ENCODE measurements at regions not wholly inside any gene's neighbourhood (a gene's known extent, or its start where the extent isn't known, plus 50 kb on each side); places are given as distances from the start of the nearest gene placed in this dataset.

- FAIRE-seq, result no peak
- no peak for DNase-seq (ENCODE audit: insufficient read length, low spot score)
- TF ChIP-seq POLR2AphosphoS5 (IDR thresholded peaks at IDR 0.05; ENCODE audit: low read depth, low read length) (no peak), SPI1 (IDR thresholded peaks at IDR 0.05; ENCODE audit: low read depth, low read length) (no peak), PAX5 (IDR thresholded peaks at IDR 0.05; ENCODE audit: insufficient read depth, low read length, severe bottlenecking) (no peak), POLR2A (IDR thresholded peaks at IDR 0.05; ENCODE audit: low read depth, low read length) (no peak), TAF1 (IDR thresholded peaks at IDR 0.05; ENCODE audit: low read depth, low read length) (no peak), POU2F2 (IDR thresholded peaks at IDR 0.05; ENCODE audit: low read depth, low read length) (no peak)
Observed at GRCh38 chr11:41872870-41873269, 413.4 kb upstream of the LRRC4C start.

DNA sequence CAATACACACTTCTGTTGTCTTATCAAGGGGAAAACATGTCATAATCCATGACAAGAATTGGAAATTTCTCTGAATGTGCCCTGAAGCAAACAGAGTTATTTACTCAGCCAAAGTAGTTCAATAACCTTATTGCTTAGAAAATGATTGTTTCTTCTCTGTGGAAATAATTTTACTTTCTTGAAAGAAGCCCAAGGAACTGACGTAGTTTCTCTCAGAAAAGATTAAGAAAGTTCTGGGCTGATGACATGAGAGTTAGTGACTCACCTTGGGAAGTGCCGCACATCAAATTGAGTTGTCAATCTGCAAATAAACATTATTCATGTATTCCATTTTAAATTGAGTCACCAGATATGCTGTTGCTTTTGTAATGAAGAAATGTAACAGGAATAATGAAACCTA is 418.6 kb upstream of the LRRC4C start:
- no peak for FAIRE-seq
- TF ChIP-seq POLR2AphosphoS5 (IDR thresholded peaks at IDR 0.05; ENCODE audit: low read depth, low read length) (no peak), TAF1 (IDR thresholded peaks at IDR 0.05; ENCODE audit: low read depth, low read length) (no peak), POLR2A (IDR thresholded peaks at IDR 0.05; ENCODE audit: low read depth, low read length) (no peak), POU2F2 (IDR thresholded peaks at IDR 0.05; ENCODE audit: low read depth, low read length) (no peak), SPI1 (IDR thresholded peaks at IDR 0.05; ENCODE audit: low read depth, low read length) (no peak), PAX5 (IDR thresholded peaks at IDR 0.05; ENCODE audit: insufficient read depth, low read length, severe bottlenecking) (no peak)
- DNase-seq (ENCODE audit: insufficient read length, low spot score), result no peak

DNA sequence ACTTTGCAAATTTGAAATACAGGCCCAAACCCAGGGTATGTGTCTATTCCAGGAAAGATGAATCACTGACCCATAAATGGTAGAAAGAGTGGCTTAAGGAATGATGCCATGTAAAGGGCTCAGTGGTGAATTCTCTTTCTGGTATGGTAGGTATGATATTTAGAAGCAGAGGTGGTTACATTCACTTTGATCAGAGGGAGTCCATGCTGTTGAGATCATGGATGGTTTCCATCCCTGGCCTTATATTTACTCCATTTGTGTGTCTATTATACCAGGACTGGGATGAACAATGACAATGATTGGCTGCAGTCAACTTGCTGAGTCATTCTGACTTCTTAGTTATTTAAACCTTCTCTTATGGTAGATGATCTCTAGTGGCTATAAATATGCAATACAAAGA is 419.8 kb upstream of the LRRC4C start:
- TF ChIP-seq SPI1 (IDR thresholded peaks at IDR 0.05; ENCODE audit: low read depth, low read length), result no peak
- no peak for TF ChIP-seq TAF1 (IDR thresholded peaks at IDR 0.05; ENCODE audit: low read depth, low read length)
- TF ChIP-seq POLR2A (IDR thresholded peaks at IDR 0.05; ENCODE audit: low read depth, low read length), result no peak
- TF ChIP-seq POU2F2 (IDR thresholded peaks at IDR 0.05; ENCODE audit: low read depth, low read length), result no peak
- no peak for TF ChIP-seq POLR2AphosphoS5 (IDR thresholded peaks at IDR 0.05; ENCODE audit: low read depth, low read length)

GRCh38 chr11:41895081-41895480 is 435.6 kb upstream of the LRRC4C start:
- TF ChIP-seq PAX5 (IDR thresholded peaks at IDR 0.05; ENCODE audit: insufficient read depth, low read length, severe bottlenecking) (no peak), POLR2AphosphoS5 (IDR thresholded peaks at IDR 0.05; ENCODE audit: low read depth, low read length) (no peak), POU2F2 (IDR thresholded peaks at IDR 0.05; ENCODE audit: low read depth, low read length) (no peak), TAF1 (IDR thresholded peaks at IDR 0.05; ENCODE audit: low read depth, low read length) (no peak), SPI1 (IDR thresholded peaks at IDR 0.05; ENCODE audit: low read depth, low read length) (no peak), POLR2A (IDR thresholded peaks at IDR 0.05; ENCODE audit: low read depth, low read length) (no peak)
- DNase-seq (ENCODE audit: insufficient read length, low spot score) (no peak), FAIRE-seq (no peak)

More for the DNA sequence above, 419.8 kb upstream of the LRRC4C start:
- no peak for DNase-seq (ENCODE audit: insufficient read length, low spot score)
- no peak for FAIRE-seq

DNA sequence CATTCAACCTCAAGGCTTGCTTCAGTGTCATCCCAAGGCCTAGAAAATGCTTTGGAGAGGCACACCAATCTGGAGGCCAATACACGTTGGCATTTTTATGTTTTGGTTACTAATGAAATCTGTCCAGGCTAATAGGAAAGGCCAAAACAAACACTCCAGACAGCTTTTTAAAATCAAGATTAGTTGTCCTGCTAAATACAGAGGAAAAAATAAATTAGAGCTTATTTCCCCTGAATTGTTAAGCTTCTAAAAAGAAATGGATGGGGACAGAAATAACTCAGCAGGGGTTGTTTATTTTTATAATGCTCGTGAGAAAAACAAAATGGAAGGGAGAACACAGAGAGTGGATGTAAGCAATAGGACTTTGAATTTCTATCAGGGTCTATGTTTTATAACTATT is 438.5 kb upstream of the LRRC4C start:
- DNase-seq (ENCODE audit: insufficient read length, low spot score) (no peak), FAIRE-seq (no peak)
- no peak for TF ChIP-seq POLR2A (IDR thresholded peaks at IDR 0.05; ENCODE audit: low read depth, low read length)
- TF ChIP-seq POU2F2 (IDR thresholded peaks at IDR 0.05; ENCODE audit: low read depth, low read length), result no peak
- no peak for TF ChIP-seq PAX5 (IDR thresholded peaks at IDR 0.05; ENCODE audit: insufficient read depth, low read length, severe bottlenecking)
- no peak for TF ChIP-seq TAF1 (IDR thresholded peaks at IDR 0.05; ENCODE audit: low read depth, low read length)
- no peak for TF ChIP-seq POLR2AphosphoS5 (IDR thresholded peaks at IDR 0.05; ENCODE audit: low read depth, low read length)

GRCh38 chr11:41917900-41918299 is 458.4 kb upstream of the LRRC4C start:
- FAIRE-seq, result no peak
- no peak for DNase-seq (ENCODE audit: insufficient read length, low spot score)
- no peak for TF ChIP-seq SPI1 (IDR thresholded peaks at IDR 0.05; ENCODE audit: low read depth, low read length)
- no peak for TF ChIP-seq POLR2AphosphoS5 (IDR thresholded peaks at IDR 0.05; ENCODE audit: low read depth, low read length)
- TF ChIP-seq TAF1 (IDR thresholded peaks at IDR 0.05; ENCODE audit: low read depth, low read length), result no peak
- TF ChIP-seq POLR2A (IDR thresholded peaks at IDR 0.05; ENCODE audit: low read depth, low read length), result no peak
- TF ChIP-seq PAX5 (IDR thresholded peaks at IDR 0.05; ENCODE audit: insufficient read depth, low read length, severe bottlenecking), result no peak
- no peak for TF ChIP-seq POU2F2 (IDR thresholded peaks at IDR 0.05; ENCODE audit: low read depth, low read length)

GRCh38 chr11:41920374-41920773 is 460.9 kb upstream of the LRRC4C start:
- no peak for TF ChIP-seq POLR2AphosphoS5 (IDR thresholded peaks at IDR 0.05; ENCODE audit: low read depth, low read length)
- no peak for TF ChIP-seq POU2F2 (IDR thresholded peaks at IDR 0.05; ENCODE audit: low read depth, low read length)
- no peak for TF ChIP-seq POLR2A (IDR thresholded peaks at IDR 0.05; ENCODE audit: low read depth, low read length)
- TF ChIP-seq PAX5 (IDR thresholded peaks at IDR 0.05; ENCODE audit: insufficient read depth, low read length, severe bottlenecking), result no peak
- TF ChIP-seq TAF1 (IDR thresholded peaks at IDR 0.05; ENCODE audit: low read depth, low read length), result no peak
- no peak for TF ChIP-seq SPI1 (IDR thresholded peaks at IDR 0.05; ENCODE audit: low read depth, low read length)
- FAIRE-seq (no peak), DNase-seq (ENCODE audit: insufficient read length, low spot score) (no peak)

- no peak for TF ChIP-seq POLR2A (IDR thresholded peaks at IDR 0.05; ENCODE audit: low read depth, low read length)
- no peak for TF ChIP-seq TAF1 (IDR thresholded peaks at IDR 0.05; ENCODE audit: low read depth, low read length)
- no peak for TF ChIP-seq SPI1 (IDR thresholded peaks at IDR 0.05; ENCODE audit: low read depth, low read length)
- TF ChIP-seq PAX5 (IDR thresholded peaks at IDR 0.05; ENCODE audit: insufficient read depth, low read length, severe bottlenecking), result no peak
- no peak for TF ChIP-seq POLR2AphosphoS5 (IDR thresholded peaks at IDR 0.05; ENCODE audit: low read depth, low read length)
- TF ChIP-seq POU2F2 (IDR thresholded peaks at IDR 0.05; ENCODE audit: low read depth, low read length), result no peak
- DNase-seq (ENCODE audit: insufficient read length, low spot score), result no peak
- no peak for FAIRE-seq
Observed at GRCh38 chr11:41921746-41922390, 462.4 kb upstream of the LRRC4C start.

- TF ChIP-seq SPI1 (IDR thresholded peaks at IDR 0.05; ENCODE audit: low read depth, low read length) (no peak), POLR2A (IDR thresholded peaks at IDR 0.05; ENCODE audit: low read depth, low read length) (no peak), TAF1 (IDR thresholded peaks at IDR 0.05; ENCODE audit: low read depth, low read length) (no peak), POLR2AphosphoS5 (IDR thresholded peaks at IDR 0.05; ENCODE audit: low read depth, low read length) (no peak), POU2F2 (IDR thresholded peaks at IDR 0.05; ENCODE audit: low read depth, low read length) (no peak), PAX5 (IDR thresholded peaks at IDR 0.05; ENCODE audit: insufficient read depth, low read length, severe bottlenecking) (no peak)
- DNase-seq (ENCODE audit: insufficient read length, low spot score) (no peak), FAIRE-seq (no peak)
Observed at GRCh38 chr11:41926339-41926738, 466.9 kb upstream of the LRRC4C start.

DNA sequence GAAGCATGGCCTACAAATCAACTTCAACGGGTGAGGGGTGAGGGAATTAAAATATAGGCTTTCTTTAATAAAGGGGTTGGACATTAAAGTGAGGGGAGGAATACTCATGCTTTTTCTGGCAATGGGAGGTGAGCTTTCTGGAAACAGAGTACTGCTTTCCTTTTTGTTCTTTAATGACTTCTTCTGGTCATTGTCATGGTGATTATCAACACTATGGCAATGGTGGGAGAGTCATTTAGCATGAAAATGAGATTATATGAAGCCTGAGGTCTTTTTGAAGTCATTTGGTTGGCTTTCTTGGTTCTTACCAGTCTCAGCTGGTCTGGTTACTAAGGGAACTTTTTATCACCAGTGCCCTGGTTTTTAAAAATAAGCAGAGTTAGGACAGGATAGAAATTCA is 475.8 kb upstream of the LRRC4C start:
- DNase-seq (ENCODE audit: insufficient read length, low spot score) (no peak), FAIRE-seq (no peak)
- TF ChIP-seq TAF1 (IDR thresholded peaks at IDR 0.05; ENCODE audit: low read depth, low read length), result no peak
- no peak for TF ChIP-seq POLR2A (IDR thresholded peaks at IDR 0.05; ENCODE audit: low read depth, low read length)
- TF ChIP-seq POLR2AphosphoS5 (IDR thresholded peaks at IDR 0.05; ENCODE audit: low read depth, low read length), result no peak
- no peak for TF ChIP-seq POU2F2 (IDR thresholded peaks at IDR 0.05; ENCODE audit: low read depth, low read length)
- no peak for TF ChIP-seq SPI1 (IDR thresholded peaks at IDR 0.05; ENCODE audit: low read depth, low read length)
- no peak for TF ChIP-seq PAX5 (IDR thresholded peaks at IDR 0.05; ENCODE audit: insufficient read depth, low read length, severe bottlenecking)

All from GM12891 (cell line).